Central memory CD8-positive, alpha-beta T cell (primary cell): ENCODE measurements at regions not wholly inside any gene's neighbourhood (a gene's known extent, or its start where the extent isn't known, plus 50 kb on each side); places are given as distances from the start of the nearest gene placed in this dataset.
"Not testable (repeated sequence)": the region's sequence is repeated elsewhere in the genome, so short reads cannot be mapped to it uniquely, and the experiment has no call there.

Source experiments
- ATAC-seq: fragments of 150-1000 bp; cut with Tn5 transposase; replicated peaks from 2 replicates; pipeline ENCODE4 v1.10.0; 2022; ENCODE audit warnings: mild to moderate bottlenecking, moderate FRiP score, moderate number of reproducible peaks; ENCODE audit not compliant: poor library complexity, severe bottlenecking; ENCODE audit errors: extremely low read depth
- DNase-seq, 2 donors: peaks; one replicate each; pipeline ENCODE4 v3.0.0; 2021; ENCODE audit warnings: low spot score in 2 of 2
- H3K27ac Mint-ChIP-seq: one replicate; pipeline ENCODE4 v1.8.0; 2022; ENCODE audit warnings: low read depth, mild to moderate bottlenecking, moderate library complexity, mixed read lengths
- H3K27me3 Mint-ChIP-seq: one replicate; pipeline ENCODE4 v1.8.0; 2022; ENCODE audit warnings: mixed read lengths
- H3K36me3 Mint-ChIP-seq: one replicate; pipeline ENCODE4 v1.8.0; 2022; ENCODE audit warnings: mild to moderate bottlenecking, moderate library complexity, mixed read lengths; ENCODE audit not compliant: insufficient read depth
- H3K4me1 Mint-ChIP-seq: one replicate; pipeline ENCODE4 v1.8.0; 2022; ENCODE audit warnings: mixed read lengths
- H3K4me3 Mint-ChIP-seq: one replicate; pipeline ENCODE4 v1.8.0; 2022; ENCODE audit warnings: mild to moderate bottlenecking, moderate library complexity, mixed read lengths
- H3K9me3 Mint-ChIP-seq: one replicate; pipeline ENCODE4 v1.8.0; 2022; ENCODE audit warnings: mixed read lengths

- no peak overlapping the region for H3K4me3 Mint-ChIP-seq
- H3K9me3 Mint-ChIP-seq, result no peaks in the 10 kb centered on the region
- no peaks in the 10 kb centered on the region for H3K27me3 Mint-ChIP-seq
- no peaks in the 10 kb centered on the region for H3K4me1 Mint-ChIP-seq
- no peaks in the 10 kb centered on the region for H3K36me3 Mint-ChIP-seq
- ATAC-seq (no peak), DNase-seq (no peak)
- H3K27ac Mint-ChIP-seq, result no peak overlapping the region
These were observed 100.5 kb upstream of the RNU6-1 start for GRCh38 chr15:67940324-67940719.

GRCh38 chr15:67941648-67942310, 101.9 kb upstream of the RNU6-1 start:
- no peak for ATAC-seq
- Mint-ChIP-seq H3K27ac (no peak overlapping the region), H3K36me3 (no peaks in the 10 kb centered on the region), H3K27me3 (no peaks in the 10 kb centered on the region), H3K4me3 (no peak overlapping the region), H3K4me1 (peaks cover 9% of the 10 kb centered on the region), H3K9me3 (no peaks in the 10 kb centered on the region)
- no peak for DNase-seq

- ATAC-seq (no peak), DNase-seq (no peak)
- H3K27ac Mint-ChIP-seq, result no peak overlapping the region
- no peaks in the 10 kb centered on the region for H3K27me3 Mint-ChIP-seq
- H3K4me3 Mint-ChIP-seq, result no peak overlapping the region
- H3K4me1 Mint-ChIP-seq, result peaks cover 10% of the 10 kb centered on the region
- H3K36me3 Mint-ChIP-seq, result no peaks in the 10 kb centered on the region
- H3K9me3 Mint-ChIP-seq, result no peaks in the 10 kb centered on the region
These were observed 103.6 kb upstream of the RNU6-1 start for GRCh38 chr15:67943475-67943874.

DNA sequence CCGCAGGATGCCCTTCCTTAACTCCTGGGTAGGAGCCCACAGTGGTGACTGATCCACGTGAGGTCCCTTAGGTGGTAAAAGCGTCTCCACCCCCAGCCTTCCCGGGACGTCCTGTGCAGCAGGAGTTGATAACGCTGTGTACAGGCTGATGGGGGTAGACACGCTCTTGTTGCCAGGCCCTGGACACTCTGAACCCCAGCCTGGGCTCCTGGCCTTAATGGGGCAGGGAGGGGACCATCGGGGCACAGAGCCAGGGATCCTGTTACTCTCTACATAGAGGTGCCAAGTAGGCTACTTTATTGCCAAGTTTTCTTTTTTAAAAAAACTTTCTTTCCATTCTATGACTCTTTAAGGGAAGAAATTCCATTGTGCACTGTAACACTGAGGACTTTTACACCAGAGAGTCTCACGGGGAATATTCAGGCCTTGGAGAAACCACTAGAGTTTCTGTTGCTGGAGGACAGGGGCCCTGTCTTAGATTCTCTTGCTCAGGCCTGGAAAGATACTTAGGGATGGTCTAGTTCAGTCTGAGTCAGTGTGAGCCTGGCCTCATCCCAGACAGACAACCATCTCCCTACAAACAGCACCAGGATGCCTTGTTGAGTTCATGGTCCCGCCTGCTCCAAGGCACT, 104.3 kb upstream of the RNU6-1 start:
- Mint-ChIP-seq H3K9me3 (no peaks in the 10 kb centered on the region), H3K4me3 (no peak overlapping the region), H3K36me3 (no peaks in the 10 kb centered on the region), H3K27ac (no peak overlapping the region), H3K4me1 (peaks cover 10% of the 10 kb centered on the region), H3K27me3 (no peaks in the 10 kb centered on the region)
- no peak for ATAC-seq
- DNase-seq, result no peak

DNA sequence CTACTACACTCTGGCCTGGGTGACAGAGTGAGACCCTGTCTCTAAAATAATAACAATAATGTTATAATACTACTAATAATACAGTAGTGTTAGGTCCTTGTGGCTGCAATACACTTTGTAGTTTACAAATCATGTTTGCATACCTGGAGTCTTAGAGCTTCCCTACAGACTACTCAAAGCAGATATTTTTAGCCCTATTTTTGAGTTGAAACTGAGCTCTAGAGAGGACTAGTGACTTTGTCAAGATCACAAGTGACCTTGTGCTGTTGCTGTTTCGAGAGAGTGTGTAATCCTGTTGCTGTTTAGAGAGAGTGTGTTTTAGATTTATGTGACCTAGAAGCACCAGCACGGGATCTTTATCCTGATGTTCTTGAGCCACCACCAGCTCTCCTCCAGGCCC, 105.3 kb upstream of the RNU6-1 start:
- Mint-ChIP-seq H3K27me3 (no peaks in the 10 kb centered on the region), H3K36me3 (no peaks in the 10 kb centered on the region), H3K4me1 (peaks cover 10% of the 10 kb centered on the region), H3K9me3 (no peaks in the 10 kb centered on the region), H3K27ac (no peak overlapping the region), H3K4me3 (no peak overlapping the region)
- no peak for ATAC-seq
- DNase-seq, result no peak

- H3K36me3 Mint-ChIP-seq, result no peaks in the 10 kb centered on the region
- peak overlapping the region; percentile 18 for H3K4me3 Mint-ChIP-seq
- ATAC-seq, result no peak
- peaks cover 4% of the 10 kb centered on the region for H3K27me3 Mint-ChIP-seq
- peaks cover 10% of the 10 kb centered on the region for H3K4me1 Mint-ChIP-seq
- no peaks in the 10 kb centered on the region for H3K9me3 Mint-ChIP-seq
- H3K27ac Mint-ChIP-seq, result peak overlapping the region; percentile 52
- DNase-seq, result no peak
These were observed 106.3 kb upstream of the RNU6-1 start for GRCh38 chr15:67945951-67946700.

- Mint-ChIP-seq H3K36me3 (no peaks in the 10 kb centered on the region), H3K4me3 (peak overlapping the region; percentile 18), H3K27ac (peak overlapping the region; percentile 52), H3K9me3 (no peaks in the 10 kb centered on the region), H3K27me3 (peaks cover 10% of the 10 kb centered on the region), H3K4me1 (peaks cover 10% of the 10 kb centered on the region)
- ATAC-seq, result no peak
- no peak for DNase-seq
These were observed 106.9 kb upstream of the RNU6-1 start for GRCh38 chr15:67946701-67947100.

GRCh38 chr15:67947254-67948039, 106.7 kb upstream of the PIAS1 start:
- no peaks in the 10 kb centered on the region for H3K9me3 Mint-ChIP-seq
- H3K27ac Mint-ChIP-seq, result no peak overlapping the region
- H3K4me1 Mint-ChIP-seq, result peaks cover 10% of the 10 kb centered on the region
- no peak for DNase-seq
- no peak for ATAC-seq
- peaks cover 10% of the 10 kb centered on the region for H3K27me3 Mint-ChIP-seq
- H3K36me3 Mint-ChIP-seq, result no peaks in the 10 kb centered on the region
- H3K4me3 Mint-ChIP-seq, result no peak overlapping the region

DNA sequence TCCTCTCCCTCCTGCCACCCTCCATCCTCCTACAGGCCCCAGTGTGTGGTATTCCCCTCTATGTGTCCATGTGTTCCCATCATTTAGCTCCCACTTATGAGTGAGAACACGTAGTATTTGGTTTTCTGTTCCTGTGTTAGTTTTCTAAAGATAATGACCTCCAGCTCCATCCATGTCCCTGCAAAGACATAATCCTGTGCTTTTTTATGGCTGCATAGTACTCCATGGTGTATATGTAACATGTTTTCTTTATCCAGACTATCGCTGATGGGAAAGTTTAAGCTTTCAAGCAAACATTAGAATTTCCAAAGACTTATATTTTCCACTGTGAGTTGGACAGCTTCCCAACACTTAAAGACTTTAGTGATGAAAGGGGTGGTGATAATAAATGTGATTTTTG, 105.9 kb upstream of the PIAS1 start:
- H3K9me3 Mint-ChIP-seq, result no peaks in the 10 kb centered on the region
- no peak for DNase-seq
- no peak for ATAC-seq
- H3K27me3 Mint-ChIP-seq, result peaks cover 10% of the 10 kb centered on the region
- H3K27ac Mint-ChIP-seq, result no peak overlapping the region
- no peak overlapping the region for H3K4me3 Mint-ChIP-seq
- peaks cover 10% of the 10 kb centered on the region for H3K4me1 Mint-ChIP-seq
- H3K36me3 Mint-ChIP-seq, result no peaks in the 10 kb centered on the region

- ATAC-seq, H3K27ac Mint-ChIP-seq, H3K9me3 Mint-ChIP-seq, DNase-seq, H3K4me1 Mint-ChIP-seq, H3K36me3 Mint-ChIP-seq, H3K4me3 Mint-ChIP-seq: not testable (repeated sequence)
- peaks cover 10% of the 10 kb centered on the region for H3K27me3 Mint-ChIP-seq
These were observed 102.9 kb upstream of the PIAS1 start for GRCh38 chr15:67951187-67951586.

- Mint-ChIP-seq H3K27ac (no peak overlapping the region), H3K9me3 (no peaks in the 10 kb centered on the region), H3K4me3 (no peak overlapping the region), H3K27me3 (peaks cover 10% of the 10 kb centered on the region), H3K36me3 (no peaks in the 10 kb centered on the region), H3K4me1 (no peaks in the 10 kb centered on the region)
- no peak for ATAC-seq
- no peak for DNase-seq
These were observed 100.8 kb upstream of the PIAS1 start for GRCh38 chr15:67953299-67953698.

DNA sequence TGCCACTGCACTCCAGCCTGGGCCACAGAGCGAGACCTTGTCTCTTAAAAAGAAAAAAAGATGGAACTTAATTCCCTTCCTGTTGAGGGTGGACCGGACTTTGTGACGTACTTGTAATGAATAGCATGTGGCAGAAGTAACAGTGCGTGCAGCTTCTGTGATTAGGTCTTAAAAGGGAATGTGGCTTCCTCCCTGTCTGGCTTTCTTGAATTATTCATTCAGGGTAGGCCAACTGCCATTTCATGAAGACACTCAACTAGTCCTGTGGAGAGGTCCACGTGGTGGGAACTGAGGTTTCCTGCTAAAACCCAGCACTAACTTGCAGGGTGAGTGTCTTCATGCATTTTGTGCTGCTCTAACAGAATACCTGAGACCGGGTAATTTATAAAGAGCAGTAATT, 98.9 kb upstream of the PIAS1 start:
- Mint-ChIP-seq H3K36me3 (no peaks in the 10 kb centered on the region), H3K9me3 (no peaks in the 10 kb centered on the region), H3K27ac (no peak overlapping the region), H3K4me3 (no peak overlapping the region), H3K27me3 (peaks cover 10% of the 10 kb centered on the region), H3K4me1 (no peaks in the 10 kb centered on the region)
- no peak for ATAC-seq
- DNase-seq, result no peak
